ENCODE measurements at regions not wholly inside any gene's neighbourhood (a gene's known extent, or its start where the extent isn't known, plus 50 kb on each side); places are given as distances from the start of the nearest gene placed in this dataset.

- Histone ChIP-seq H3K4me3 (no peak overlapping the region), H3K36me3 (no peaks in the 10 kb centered on the region), H3K9me3 (no peaks in the 10 kb centered on the region), H3K27me3 (no peaks in the 10 kb centered on the region), H3K4me1 (ENCODE audit: insufficient read depth) (no peaks in the 10 kb centered on the region), H3K27ac (no peak overlapping the region)
- intact Hi-C loops (cut with DNase I), result no loop called here
- TF ChIP-seq, protein P1, sequence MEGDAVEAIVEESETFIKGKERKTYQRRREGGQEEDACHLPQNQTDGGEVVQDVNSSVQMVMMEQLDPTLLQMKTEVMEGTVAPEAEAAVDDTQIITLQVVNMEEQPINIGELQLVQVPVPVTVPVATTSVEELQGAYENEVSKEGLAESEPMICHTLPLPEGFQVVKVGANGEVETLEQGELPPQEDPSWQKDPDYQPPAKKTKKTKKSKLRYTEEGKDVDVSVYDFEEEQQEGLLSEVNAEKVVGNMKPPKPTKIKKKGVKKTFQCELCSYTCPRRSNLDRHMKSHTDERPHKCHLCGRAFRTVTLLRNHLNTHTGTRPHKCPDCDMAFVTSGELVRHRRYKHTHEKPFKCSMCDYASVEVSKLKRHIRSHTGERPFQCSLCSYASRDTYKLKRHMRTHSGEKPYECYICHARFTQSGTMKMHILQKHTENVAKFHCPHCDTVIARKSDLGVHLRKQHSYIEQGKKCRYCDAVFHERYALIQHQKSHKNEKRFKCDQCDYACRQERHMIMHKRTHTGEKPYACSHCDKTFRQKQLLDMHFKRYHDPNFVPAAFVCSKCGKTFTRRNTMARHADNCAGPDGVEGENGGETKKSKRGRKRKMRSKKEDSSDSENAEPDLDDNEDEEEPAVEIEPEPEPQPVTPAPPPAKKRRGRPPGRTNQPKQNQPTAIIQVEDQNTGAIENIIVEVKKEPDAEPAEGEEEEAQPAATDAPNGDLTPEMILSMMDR (IDR thresholded peaks at IDR 0.05), result no peak
- TF ChIP-seq POLR2A (IDR thresholded peaks at IDR 0.05) (no peak), EP300 (IDR thresholded peaks at IDR 0.05) (no peak)
- WGBS, 3 donors, result 81 to 83% (median 82%) methylated on average over 5 of the region's 5 CpGs
- DNase-seq, result no peak
Measured at GRCh38 chr2:81648370-81648769, 1343.8 kb upstream of the LRRTM1 start.

- no peak for DNase-seq
- Histone ChIP-seq H3K9me3 (no peaks in the 10 kb centered on the region), H3K27ac (no peak overlapping the region), H3K27me3 (no peaks in the 10 kb centered on the region), H3K4me1 (ENCODE audit: insufficient read depth) (no peaks in the 10 kb centered on the region), H3K4me3 (no peak overlapping the region), H3K36me3 (no peaks in the 10 kb centered on the region)
- no peak for TF ChIP-seq EP300 (IDR thresholded peaks at IDR 0.05)
- TF ChIP-seq, protein P1 (IDR thresholded peaks at IDR 0.05), result no peak
- TF ChIP-seq POLR2A (IDR thresholded peaks at IDR 0.05), result no peak
- intact Hi-C loops (cut with DNase I), result no loop called here
Measured at GRCh38 chr2:81647715-81648230, 1343.2 kb upstream of the LRRTM1 start.

- Histone ChIP-seq H3K9me3 (no peaks in the 10 kb centered on the region), H3K4me1 (ENCODE audit: insufficient read depth) (no peaks in the 10 kb centered on the region), H3K36me3 (no peaks in the 10 kb centered on the region), H3K4me3 (no peak overlapping the region), H3K27me3 (no peaks in the 10 kb centered on the region), H3K27ac (no peak overlapping the region)
- TF ChIP-seq POLR2A (IDR thresholded peaks at IDR 0.05) (no peak), EP300 (IDR thresholded peaks at IDR 0.05) (no peak)
- TF ChIP-seq, protein P1 (IDR thresholded peaks at IDR 0.05), result no peak
- DNase-seq, result no peak
- intact Hi-C loops (cut with DNase I), result no loop called here
- 27 to 40% (median 27%) methylated on average over 2 of the region's 2 CpGs for whole genome bisulfite sequencing, 3 donors
Measured at GRCh38 chr2:81645745-81646301, 1341.3 kb upstream of the LRRTM1 start.

GRCh38 chr2:81644189-81644588 lies 1339.6 kb upstream of the LRRTM1 start:
- Histone ChIP-seq H3K27ac (no peak overlapping the region), H3K4me1 (ENCODE audit: insufficient read depth) (no peaks in the 10 kb centered on the region), H3K36me3 (no peaks in the 10 kb centered on the region), H3K4me3 (no peak overlapping the region), H3K27me3 (no peaks in the 10 kb centered on the region), H3K9me3 (no peaks in the 10 kb centered on the region)
- TF ChIP-seq EP300 (IDR thresholded peaks at IDR 0.05) (no peak), POLR2A (IDR thresholded peaks at IDR 0.05) (no peak)
- TF ChIP-seq, protein P1 (IDR thresholded peaks at IDR 0.05), result no peak
- DNase-seq, result no peak
- 23 to 32% (median 24%) methylated on average over 1 of the region's 1 CpG for WGBS, 3 donors
- intact Hi-C loops (cut with DNase I), result no loop called here

All from ovary (tissue), 7 donors.